CD4-positive, CD25-positive, alpha-beta regulatory T cell (primary cell): ENCODE measurements at regions not wholly inside any gene's neighbourhood (a gene's known extent, or its start where the extent isn't known, plus 50 kb on each side); places are given as distances from the start of the nearest gene placed in this dataset.
"Not testable (repeated sequence)": the region's sequence is repeated elsewhere in the genome, so short reads cannot be mapped to it uniquely, and the experiment has no call there.

Source experiments
- ATAC-seq, 2 donors: fragments of 150-1000 bp; cut with Tn5 transposase; one replicate each; pipeline ENCODE4 v1.10.0; 2021; ENCODE audit warnings: low read depth in 2 of 2, moderate number of reproducible peaks in 2 of 2, moderate library complexity in 1 of 2
- DNase-seq, 3 donors: peaks; one replicate each; pipeline versions ENCODE4 v3.0.0 to v3.0.0-alpha.2; 2012 to 2022; ENCODE audit warnings: mixed read lengths in 1 of 3
- H3K27ac ChIP-seq: one replicate; pipeline ENCODE4 v1.7.0; 2013; ENCODE audit warnings: mild to moderate bottlenecking, low read length; ENCODE audit not compliant: insufficient read depth, poor library complexity, severe bottlenecking
- H3K27me3 ChIP-seq: one replicate; pipeline ENCODE4 v1.7.0; 2013; ENCODE audit warnings: low read length; ENCODE audit not compliant: control insufficient read depth, insufficient read depth
- H3K36me3 ChIP-seq: one replicate; pipeline ENCODE4 v1.7.0; 2013; ENCODE audit warnings: mild to moderate bottlenecking, low read length, moderate library complexity; ENCODE audit not compliant: control insufficient read depth, insufficient read depth
- H3K4me1 ChIP-seq: 2 replicates; pipeline ENCODE4 v1.7.0; 2013; ENCODE audit warnings: mild to moderate bottlenecking, low read length; ENCODE audit not compliant: insufficient read depth, control insufficient read depth, poor library complexity, severe bottlenecking
- H3K4me3 ChIP-seq: one replicate; pipeline ENCODE4 v1.7.0; 2013; ENCODE audit warnings: low read depth, mild to moderate bottlenecking, low read length, moderate library complexity
- H3K9me3 ChIP-seq, 2 experiments: 1 replicate in 1 of 2; 2 replicates in 1 of 2; pipeline ENCODE4 v1.7.0; 2013; ENCODE audit warnings: low read length in 2 of 2, mild to moderate bottlenecking in 1 of 2, moderate library complexity in 1 of 2; ENCODE audit not compliant: control insufficient read depth in 2 of 2
- H3K27ac Mint-ChIP-seq, 3 donors: one replicate each; pipeline ENCODE4 v1.8.0; 2020 to 2022; ENCODE audit warnings: mild to moderate bottlenecking in 3 of 3, mixed read lengths in 3 of 3, moderate library complexity in 2 of 3
- H3K27me3 Mint-ChIP-seq: one replicate; pipeline ENCODE4 v1.8.0; 2022; ENCODE audit warnings: mild to moderate bottlenecking, mixed read lengths
- H3K36me3 Mint-ChIP-seq: one replicate; pipeline ENCODE4 v1.8.0; 2020; ENCODE audit warnings: mixed read lengths
- H3K4me1 Mint-ChIP-seq, 4 donors: one replicate each; pipeline ENCODE4 v1.8.0; 2020 to 2022; ENCODE audit warnings: mixed read lengths in 4 of 4, mild to moderate bottlenecking in 1 of 4
- H3K4me3 Mint-ChIP-seq, 4 donors: one replicate each; pipeline ENCODE4 v1.8.0; 2020 to 2022; ENCODE audit warnings: mild to moderate bottlenecking in 4 of 4, mixed read lengths in 4 of 4, moderate library complexity in 3 of 4
- H3K9me3 Mint-ChIP-seq, 7 donors: one replicate each; pipeline ENCODE4 v1.8.0; 2020 to 2022; ENCODE audit warnings: mixed read lengths in 7 of 7, mild to moderate bottlenecking in 3 of 7, moderate library complexity in 2 of 7

GRCh38 chr5:174459832-174460448 lies 264.4 kb upstream of the MSX2 start:
- Mint-ChIP-seq H3K27me3 (no peaks in the 10 kb centered on the region), H3K4me1 (peaks cover 0 to 9% (median 2%) of the 10 kb centered on the region in 4 donors), H3K9me3 (peaks cover 0 to 14% (median 4%) of the 10 kb centered on the region in 7 donors), H3K36me3 (no peaks in the 10 kb centered on the region), H3K4me3 (no peak overlapping the region), H3K27ac (no peak overlapping the region)
- H3K27ac ChIP-seq, result no peak overlapping the region
- DNase-seq, result no peak
- no peaks in the 10 kb centered on the region for H3K9me3 ChIP-seq
- ATAC-seq, result no peak
- no peaks in the 10 kb centered on the region for H3K27me3 ChIP-seq
- no peak overlapping the region for H3K4me3 ChIP-seq
- H3K4me1 ChIP-seq, result no peaks in the 10 kb centered on the region
- H3K36me3 ChIP-seq, result no peaks in the 10 kb centered on the region

- no peaks in the 10 kb centered on the region for H3K36me3 ChIP-seq
- no peak overlapping the region for H3K27ac Mint-ChIP-seq
- no peaks in the 10 kb centered on the region for H3K27me3 ChIP-seq
- ATAC-seq (no peak), DNase-seq (no peak)
- no peaks in the 10 kb centered on the region for H3K36me3 Mint-ChIP-seq
- H3K27ac ChIP-seq, result no peak overlapping the region
- H3K9me3 Mint-ChIP-seq, result peaks cover 0 to 14% (median 4%) of the 10 kb centered on the region in 7 donors
- no peaks in the 10 kb centered on the region for H3K9me3 ChIP-seq
- peaks cover 0 to 9% (median 2%) of the 10 kb centered on the region in 4 donors for H3K4me1 Mint-ChIP-seq
- H3K4me3 Mint-ChIP-seq, result no peak overlapping the region
- no peaks in the 10 kb centered on the region for H3K27me3 Mint-ChIP-seq
- H3K4me3 ChIP-seq, result no peak overlapping the region
- no peaks in the 10 kb centered on the region for H3K4me1 ChIP-seq
Observed at GRCh38 chr5:174462129-174462528, 262.3 kb upstream of the MSX2 start.

- H3K36me3 ChIP-seq, result no peaks in the 10 kb centered on the region
- no peak for DNase-seq
- H3K27ac Mint-ChIP-seq, result no peak overlapping the region
- no peak overlapping the region for H3K4me3 ChIP-seq
- H3K4me1 Mint-ChIP-seq, result peaks cover 0 to 9% (median 2%) of the 10 kb centered on the region in 4 donors
- no peaks in the 10 kb centered on the region for H3K4me1 ChIP-seq
- no peak for ATAC-seq
- no peaks in the 10 kb centered on the region for H3K36me3 Mint-ChIP-seq
- H3K9me3 Mint-ChIP-seq, result peaks cover 0 to 12% (median 4%) of the 10 kb centered on the region in 7 donors
- no peaks in the 10 kb centered on the region for H3K9me3 ChIP-seq
- no peaks in the 10 kb centered on the region for H3K27me3 ChIP-seq
- no peaks in the 10 kb centered on the region for H3K27me3 Mint-ChIP-seq
- no peak overlapping the region for H3K4me3 Mint-ChIP-seq
- H3K27ac ChIP-seq, result no peak overlapping the region
Observed at GRCh38 chr5:174464504-174465165, 259.7 kb upstream of the MSX2 start.

GRCh38 chr5:174471528-174471927 lies 252.9 kb upstream of the MSX2 start:
- H3K36me3 ChIP-seq, ATAC-seq, H3K27me3 ChIP-seq, H3K9me3 ChIP-seq, DNase-seq, H3K27ac Mint-ChIP-seq, H3K27ac ChIP-seq, H3K4me3 ChIP-seq, H3K27me3 Mint-ChIP-seq, H3K4me1 ChIP-seq, H3K4me3 Mint-ChIP-seq, H3K36me3 Mint-ChIP-seq, H3K4me1 Mint-ChIP-seq: not testable (repeated sequence)
- H3K9me3 Mint-ChIP-seq, result peaks cover 0 to 17% (median 4%) of the 10 kb centered on the region in 7 donors

- no peak overlapping the region for H3K27ac Mint-ChIP-seq
- Histone ChIP-seq H3K4me3 (no peak overlapping the region), H3K4me1 (no peaks in the 10 kb centered on the region), H3K27me3 (no peaks in the 10 kb centered on the region), H3K27ac (no peak overlapping the region), H3K9me3 (peaks cover 0 to 6% of the 10 kb centered on the region in 2 experiments), H3K36me3 (no peaks in the 10 kb centered on the region)
- H3K36me3 Mint-ChIP-seq, result no peaks in the 10 kb centered on the region
- no peak overlapping the region for H3K4me3 Mint-ChIP-seq
- no peak for DNase-seq
- H3K4me1 Mint-ChIP-seq, result no peaks in the 10 kb centered on the region
- H3K27me3 Mint-ChIP-seq, result no peaks in the 10 kb centered on the region
- ATAC-seq, result no peak
- H3K9me3 Mint-ChIP-seq, result peaks cover 0 to 17% (median 4%) of the 10 kb centered on the region in 7 donors
Observed at GRCh38 chr5:174472956-174473355, 251.4 kb upstream of the MSX2 start.

- not testable (repeated sequence) for H3K27me3 Mint-ChIP-seq, H3K36me3 Mint-ChIP-seq, H3K9me3 ChIP-seq, ATAC-seq, H3K27me3 ChIP-seq, H3K4me3 ChIP-seq, H3K36me3 ChIP-seq, H3K27ac Mint-ChIP-seq, H3K4me1 ChIP-seq, DNase-seq, H3K4me3 Mint-ChIP-seq, H3K4me1 Mint-ChIP-seq, H3K27ac ChIP-seq
- peaks cover 0 to 24% (median 4%) of the 10 kb centered on the region in 7 donors for H3K9me3 Mint-ChIP-seq
Observed at GRCh38 chr5:174476001-174476400, 248.4 kb upstream of the MSX2 start.

GRCh38 chr5:174479325-174479724 lies 245.1 kb upstream of the MSX2 start:
- no peak overlapping the region for H3K27ac Mint-ChIP-seq
- no peak for ATAC-seq
- no peak for DNase-seq
- H3K4me3 ChIP-seq, result no peak overlapping the region
- no peak overlapping the region for H3K27ac ChIP-seq
- H3K9me3 ChIP-seq, result no peaks in the 10 kb centered on the region
- H3K4me3 Mint-ChIP-seq, result no peak overlapping the region
- H3K36me3 ChIP-seq, result no peaks in the 10 kb centered on the region
- peaks cover 0 to 24% (median 5%) of the 10 kb centered on the region in 7 donors for H3K9me3 Mint-ChIP-seq
- H3K36me3 Mint-ChIP-seq, result no peaks in the 10 kb centered on the region
- H3K27me3 Mint-ChIP-seq, result no peaks in the 10 kb centered on the region
- H3K27me3 ChIP-seq, result no peaks in the 10 kb centered on the region
- no peaks in the 10 kb centered on the region for H3K4me1 Mint-ChIP-seq
- H3K4me1 ChIP-seq, result no peaks in the 10 kb centered on the region

- Histone ChIP-seq H3K4me3 (no peak overlapping the region), H3K36me3 (no peaks in the 10 kb centered on the region), H3K27me3 (no peaks in the 10 kb centered on the region), H3K9me3 (no peaks in the 10 kb centered on the region), H3K4me1 (no peaks in the 10 kb centered on the region), H3K27ac (no peak overlapping the region)
- H3K4me3 Mint-ChIP-seq, result no peak overlapping the region
- no peaks in the 10 kb centered on the region for H3K36me3 Mint-ChIP-seq
- H3K9me3 Mint-ChIP-seq, result peaks cover 3 to 18% (median 7%) of the 10 kb centered on the region in 7 donors
- no peaks in the 10 kb centered on the region for H3K27me3 Mint-ChIP-seq
- ATAC-seq (no peak), DNase-seq (no peak)
- no peaks in the 10 kb centered on the region for H3K4me1 Mint-ChIP-seq
- H3K27ac Mint-ChIP-seq, result no peak overlapping the region
Observed at GRCh38 chr5:174481737-174482136, 242.6 kb upstream of the MSX2 start.
